Hepatocyte (in vitro differentiated cells): ENCODE measurements at regions not wholly inside any gene's neighbourhood (a gene's known extent, or its start where the extent isn't known, plus 50 kb on each side); places are given as distances from the start of the nearest gene placed in this dataset.

Experiments used
- DNase-seq: peaks from one replicate; pipeline ENCODE4 v3.0.0-alpha.2; 2016; ENCODE audit warnings: low spot score
- H2AFZ ChIP-seq: fragments of 200-600 bp; sonication (generic); 2 replicates; pipeline ENCODE4 v1.6.0; 2016; ENCODE audit warnings: antibody characterized with exemption, mild to moderate bottlenecking
- H3K27ac ChIP-seq: fragments of 200-600 bp; sonication (generic); 2 replicates; pipeline ENCODE4 v1.5.1; 2016; ENCODE audit warnings: mild to moderate bottlenecking
- H3K27me3 ChIP-seq: fragments of 200-600 bp; sonication (generic); 2 replicates; pipeline ENCODE4 v1.6.1; 2016
- H3K36me3 ChIP-seq: fragments of 200-600 bp; sonication (generic); replicated peaks from 2 replicates; pipeline ENCODE4 v1.5.1; 2016; ENCODE audit warnings: low read depth; ENCODE audit not compliant: insufficient read depth
- H3K4me1 ChIP-seq: fragments of 200-600 bp; sonication (generic); 2 replicates; pipeline ENCODE4 v1.5.1; 2016; ENCODE audit warnings: mild to moderate bottlenecking, moderate library complexity; ENCODE audit not compliant: insufficient read depth
- H3K4me2 ChIP-seq: fragments of 200-600 bp; sonication (generic); 2 replicates; pipeline ENCODE4 v1.6.0; 2016
- H3K4me3 ChIP-seq: fragments of 200-600 bp; sonication (generic); 2 replicates; pipeline ENCODE4 v1.5.1; 2016; ENCODE audit warnings: mild to moderate bottlenecking
- H3K79me2 ChIP-seq: fragments of 200-600 bp; sonication (generic); 2 replicates; pipeline ENCODE4 v1.6.0; 2017; ENCODE audit warnings: mild to moderate bottlenecking
- H3K9me2 ChIP-seq: fragments of 200-600 bp; sonication (generic); replicated peaks from 2 replicates; pipeline ENCODE4 v1.6.0; 2017; ENCODE audit warnings: mild to moderate bottlenecking; ENCODE audit not compliant: insufficient read depth
- H3K9me3 ChIP-seq: fragments of 200-600 bp; sonication (generic); 2 replicates; pipeline ENCODE4 v1.5.1; 2016; ENCODE audit warnings: low read depth, mild to moderate bottlenecking
- H4K20me1 ChIP-seq: fragments of 200-600 bp; sonication (generic); 2 replicates; pipeline ENCODE4 v1.6.0; 2016; ENCODE audit warnings: mild to moderate bottlenecking; ENCODE audit not compliant: insufficient read depth, poor library complexity, severe bottlenecking
- EZH2 ChIP-seq: fragments of 200-600 bp; sonication (generic); IDR thresholded peaks from 2 replicates; pipeline ENCODE4 v1.6.1; 2016; ENCODE audit warnings: antibody characterized with exemption, mild to moderate bottlenecking, borderline replicate concordance
- EZH2phosphoT487 ChIP-seq: fragments of 200-600 bp; sonication (generic); IDR thresholded peaks from one replicate; pipeline ENCODE4 v1.6.1; 2018; ENCODE audit warnings: antibody characterized with exemption, mild to moderate bottlenecking, low read depth, moderate library complexity; ENCODE audit not compliant: unreplicated experiment, severe bottlenecking
- WGBS: methylation state at CpG from one replicate; pipeline ENCODE4 v1.1.6; 2016; ENCODE audit warnings: low lambda C conversion rate; ENCODE audit errors: missing lambda C conversion rate; 5-methylcytosine and 5-hydroxymethylcytosine counted together
- TF ChIP-seq, protein P1 (sequence below): fragments of 200-600 bp; sonication (generic); IDR thresholded peaks from 2 replicates; pipeline ENCODE4 v1.5.1; 2016; ENCODE audit warnings: antibody characterized with exemption, mild to moderate bottlenecking; ENCODE audit not compliant: poor library complexity

- 85% methylated on average over 4 of the region's 4 CpGs for WGBS
- H3K9me2 ChIP-seq = no peaks in the 10 kb centered on the region
- H3K4me3 ChIP-seq = no peak overlapping the region
- no peaks in the 10 kb centered on the region for H3K9me3 ChIP-seq
- H3K27me3 ChIP-seq = no peaks in the 10 kb centered on the region
- H3K79me2 ChIP-seq = no peaks in the 10 kb centered on the region
- H4K20me1 ChIP-seq = no peaks in the 10 kb centered on the region
- no peak overlapping the region for H2AFZ ChIP-seq
- no peak overlapping the region for H3K4me2 ChIP-seq
- H3K36me3 ChIP-seq = no peaks in the 10 kb centered on the region
- TF ChIP-seq EZH2phosphoT487 (no peak), EZH2 (no peak)
- TF ChIP-seq, protein P1, sequence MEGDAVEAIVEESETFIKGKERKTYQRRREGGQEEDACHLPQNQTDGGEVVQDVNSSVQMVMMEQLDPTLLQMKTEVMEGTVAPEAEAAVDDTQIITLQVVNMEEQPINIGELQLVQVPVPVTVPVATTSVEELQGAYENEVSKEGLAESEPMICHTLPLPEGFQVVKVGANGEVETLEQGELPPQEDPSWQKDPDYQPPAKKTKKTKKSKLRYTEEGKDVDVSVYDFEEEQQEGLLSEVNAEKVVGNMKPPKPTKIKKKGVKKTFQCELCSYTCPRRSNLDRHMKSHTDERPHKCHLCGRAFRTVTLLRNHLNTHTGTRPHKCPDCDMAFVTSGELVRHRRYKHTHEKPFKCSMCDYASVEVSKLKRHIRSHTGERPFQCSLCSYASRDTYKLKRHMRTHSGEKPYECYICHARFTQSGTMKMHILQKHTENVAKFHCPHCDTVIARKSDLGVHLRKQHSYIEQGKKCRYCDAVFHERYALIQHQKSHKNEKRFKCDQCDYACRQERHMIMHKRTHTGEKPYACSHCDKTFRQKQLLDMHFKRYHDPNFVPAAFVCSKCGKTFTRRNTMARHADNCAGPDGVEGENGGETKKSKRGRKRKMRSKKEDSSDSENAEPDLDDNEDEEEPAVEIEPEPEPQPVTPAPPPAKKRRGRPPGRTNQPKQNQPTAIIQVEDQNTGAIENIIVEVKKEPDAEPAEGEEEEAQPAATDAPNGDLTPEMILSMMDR = no peak
- H3K27ac ChIP-seq = peak overlapping the region; percentile 97
- peaks cover 34% of the 10 kb centered on the region for H3K4me1 ChIP-seq
- no peak for DNase-seq
Observed at GRCh38 chr6:113646701-113647100, 210.4 kb upstream of the MARCKS start.

DNA sequence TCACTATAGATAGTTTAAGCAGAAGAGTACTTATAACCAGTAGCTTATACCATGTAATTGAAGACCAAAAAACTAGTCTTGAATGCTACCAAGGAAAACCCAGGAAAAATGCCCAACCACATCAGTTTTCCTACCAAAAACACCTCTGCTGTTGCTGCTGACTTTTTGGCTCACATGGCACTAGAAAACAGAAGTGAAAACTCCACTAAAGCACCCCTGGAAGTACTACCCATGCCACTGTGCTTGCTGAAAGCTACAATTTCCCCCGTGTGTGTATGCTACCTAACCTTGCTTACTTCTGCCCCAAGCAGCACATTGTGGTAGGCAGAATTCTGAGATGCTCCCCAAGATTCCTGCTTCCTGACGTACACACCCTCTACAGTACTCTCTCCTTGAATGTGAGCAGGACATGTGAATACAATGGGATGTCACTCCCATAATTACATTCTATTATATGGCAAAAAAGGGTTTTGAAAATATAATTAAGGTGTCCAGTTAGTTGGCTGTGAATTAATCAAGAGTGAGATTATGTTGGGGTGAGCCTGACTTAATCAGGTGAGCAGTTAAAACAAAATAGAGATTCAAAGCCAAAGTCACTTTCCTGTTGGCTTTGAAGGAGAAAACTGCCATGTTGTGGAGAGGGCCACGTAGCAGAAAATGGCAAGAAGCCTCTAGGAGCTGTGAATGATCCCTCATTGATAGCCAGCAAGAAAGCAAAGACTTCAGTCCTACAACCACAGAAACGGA, 209.8 kb upstream of the MARCKS start:
- Histone ChIP-seq H3K4me2 (no peak overlapping the region), H3K27me3 (no peaks in the 10 kb centered on the region), H4K20me1 (no peaks in the 10 kb centered on the region), H3K79me2 (no peaks in the 10 kb centered on the region), H3K4me1 (peaks cover 31% of the 10 kb centered on the region), H3K9me3 (no peaks in the 10 kb centered on the region), H3K9me2 (no peaks in the 10 kb centered on the region), H3K4me3 (no peak overlapping the region), H2AFZ (no peak overlapping the region), H3K36me3 (no peaks in the 10 kb centered on the region), H3K27ac (peak overlapping the region; percentile 97)
- no peak for DNase-seq
- WGBS = 90% methylated on average over 4 of the region's 4 CpGs
- no peak for TF ChIP-seq EZH2phosphoT487
- TF ChIP-seq, protein P1 = no peak
- TF ChIP-seq EZH2 = no peak

DNA sequence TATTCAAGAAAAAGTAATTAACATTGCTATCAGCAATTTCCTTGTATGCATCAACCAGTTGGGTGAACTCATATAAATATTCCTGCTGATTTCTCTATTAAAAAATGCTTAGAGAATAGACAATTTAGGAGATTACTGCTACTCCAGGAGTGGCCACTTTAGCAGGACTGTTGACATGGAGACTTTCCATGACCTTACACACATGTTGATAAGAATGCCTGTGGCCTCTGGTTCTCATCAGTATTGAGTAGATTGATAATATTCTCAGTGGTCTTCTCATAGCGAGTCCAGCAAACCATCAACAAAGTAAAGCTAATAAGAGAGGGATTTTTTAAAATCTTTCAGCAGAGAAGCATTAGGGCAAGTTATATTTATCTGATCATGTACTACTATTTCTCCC, 208.4 kb upstream of the MARCKS start:
- DNase-seq = no peak
- Histone ChIP-seq H3K9me2 (no peaks in the 10 kb centered on the region), H4K20me1 (no peaks in the 10 kb centered on the region), H3K27me3 (no peaks in the 10 kb centered on the region), H3K79me2 (no peaks in the 10 kb centered on the region), H2AFZ (no peak overlapping the region), H3K36me3 (no peaks in the 10 kb centered on the region), H3K9me3 (no peaks in the 10 kb centered on the region), H3K4me2 (no peak overlapping the region), H3K4me3 (no peak overlapping the region), H3K27ac (no peak overlapping the region), H3K4me1 (peaks cover 23% of the 10 kb centered on the region)
- TF ChIP-seq EZH2phosphoT487 (no peak), EZH2 (no peak)
- TF ChIP-seq, protein P1 = no peak
- 57% methylated on average over 1 of the region's 1 CpG for WGBS
